SU-DHL-6 (cell line): ENCODE measurements at regions not wholly inside any gene's neighbourhood (a gene's known extent, or its start where the extent isn't known, plus 50 kb on each side); places are given as distances from the start of the nearest gene placed in this dataset.

Experiments used
- EZH2phosphoT487 ChIP-seq: fragments of 200-600 bp; sonication (generic), shearing (Covaris generic); conservative IDR thresholded peaks from 2 replicates; pipeline ENCODE4 v1.6.1; 2018; ENCODE audit warnings: mild to moderate bottlenecking, antibody characterized with exemption, low read length, moderate library complexity, mixed read lengths
- TF ChIP-seq, protein P1 (sequence below): fragments of 200-600 bp; sonication (generic); IDR thresholded peaks from one replicate; pipeline ENCODE4 v1.5.1; 2017; ENCODE audit warnings: antibody characterized with exemption, mild to moderate bottlenecking, low read length, moderate library complexity; ENCODE audit not compliant: insufficient read depth, poor library complexity, severe bottlenecking

DNA sequence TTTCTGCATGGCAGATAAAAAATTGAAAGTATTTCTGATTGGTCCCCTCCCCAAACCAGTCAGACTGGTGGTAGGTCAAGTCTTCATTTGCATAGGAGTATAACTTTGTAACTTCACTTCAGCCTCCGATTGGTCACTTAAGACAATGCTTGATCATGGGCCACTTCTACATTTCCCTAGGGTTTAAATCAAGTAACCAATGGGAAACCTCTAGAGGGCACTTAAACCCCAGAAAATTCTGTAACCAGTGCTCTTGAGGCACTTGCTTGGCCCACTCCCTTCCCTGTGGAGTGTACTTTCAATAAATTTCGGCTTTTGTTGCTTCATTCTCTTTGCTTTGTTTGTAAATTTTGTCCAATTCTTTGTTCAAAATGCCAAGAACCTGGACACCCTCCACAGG lies 225.5 kb downstream of the ARPP21 start:
- TF ChIP-seq EZH2phosphoT487, result no peak
- TF ChIP-seq, protein P1, sequence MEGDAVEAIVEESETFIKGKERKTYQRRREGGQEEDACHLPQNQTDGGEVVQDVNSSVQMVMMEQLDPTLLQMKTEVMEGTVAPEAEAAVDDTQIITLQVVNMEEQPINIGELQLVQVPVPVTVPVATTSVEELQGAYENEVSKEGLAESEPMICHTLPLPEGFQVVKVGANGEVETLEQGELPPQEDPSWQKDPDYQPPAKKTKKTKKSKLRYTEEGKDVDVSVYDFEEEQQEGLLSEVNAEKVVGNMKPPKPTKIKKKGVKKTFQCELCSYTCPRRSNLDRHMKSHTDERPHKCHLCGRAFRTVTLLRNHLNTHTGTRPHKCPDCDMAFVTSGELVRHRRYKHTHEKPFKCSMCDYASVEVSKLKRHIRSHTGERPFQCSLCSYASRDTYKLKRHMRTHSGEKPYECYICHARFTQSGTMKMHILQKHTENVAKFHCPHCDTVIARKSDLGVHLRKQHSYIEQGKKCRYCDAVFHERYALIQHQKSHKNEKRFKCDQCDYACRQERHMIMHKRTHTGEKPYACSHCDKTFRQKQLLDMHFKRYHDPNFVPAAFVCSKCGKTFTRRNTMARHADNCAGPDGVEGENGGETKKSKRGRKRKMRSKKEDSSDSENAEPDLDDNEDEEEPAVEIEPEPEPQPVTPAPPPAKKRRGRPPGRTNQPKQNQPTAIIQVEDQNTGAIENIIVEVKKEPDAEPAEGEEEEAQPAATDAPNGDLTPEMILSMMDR, result no peak
